HS-5 (cell line): ENCODE measurements at regions not wholly inside any gene's neighbourhood (a gene's known extent, or its start where the extent isn't known, plus 50 kb on each side); places are given as distances from the start of the nearest gene placed in this dataset.

Experiments used
- DNase-seq: peaks from one replicate; pipeline ENCODE4 v3.0.0-alpha.2; 2012; ENCODE audit warnings: low read depth

GRCh38 chr1:221069986-221070385 is 190.7 kb downstream of the HLX start:
- DNase-seq: no peak

- no peak for DNase-seq
These were observed 192.5 kb downstream of the HLX start for GRCh38 chr1:221071777-221072176.

GRCh38 chr1:221072214-221072613 is 193.0 kb downstream of the HLX start:
- no peak for DNase-seq

- no peak for DNase-seq
These were observed 195.1 kb downstream of the HLX start for GRCh38 chr1:221074332-221074731.

GRCh38 chr1:221075911-221076310 is 196.7 kb downstream of the HLX start:
- DNase-seq: no peak

GRCh38 chr1:221076391-221076811 is 197.2 kb downstream of the HLX start:
- no peak for DNase-seq

GRCh38 chr1:221078260-221078965 is 199.2 kb downstream of the HLX start:
- DNase-seq: no peak

- DNase-seq: no peak
These were observed 204.7 kb downstream of the HLX start for GRCh38 chr1:221083902-221084301.

- no peak for DNase-seq
These were observed 205.4 kb downstream of the HLX start for GRCh38 chr1:221084681-221085080.

- DNase-seq: no peak
These were observed 206.6 kb downstream of the HLX start for GRCh38 chr1:221085701-221086375.

GRCh38 chr1:221087919-221088318 is 208.7 kb downstream of the HLX start:
- DNase-seq: peak; percentile 24

GRCh38 chr1:221089273-221089672 is 210.0 kb downstream of the HLX start:
- peak; percentile 42 for DNase-seq

GRCh38 chr1:221089803-221090202 is 210.6 kb downstream of the HLX start:
- DNase-seq: no peak

- DNase-seq: no peak
These were observed 214.9 kb downstream of the HLX start for GRCh38 chr1:221093903-221094791.

GRCh38 chr1:221097479-221098281 is 218.4 kb downstream of the HLX start:
- DNase-seq: peak; percentile 77

GRCh38 chr1:221098471-221099405 is 219.5 kb downstream of the HLX start:
- no peak for DNase-seq

- DNase-seq: no peak
These were observed 220.7 kb downstream of the HLX start for GRCh38 chr1:221099747-221100595.

- DNase-seq: peak; percentile 69
These were observed 221.4 kb downstream of the HLX start for GRCh38 chr1:221100611-221101010.

- peak; percentile 69 for DNase-seq
These were observed 222.8 kb downstream of the HLX start for GRCh38 chr1:221101807-221102605.
